ENCODE measurements at regions not wholly inside any gene's neighbourhood (a gene's known extent, or its start where the extent isn't known, plus 50 kb on each side); places are given as distances from the start of the nearest gene placed in this dataset.

DNA sequence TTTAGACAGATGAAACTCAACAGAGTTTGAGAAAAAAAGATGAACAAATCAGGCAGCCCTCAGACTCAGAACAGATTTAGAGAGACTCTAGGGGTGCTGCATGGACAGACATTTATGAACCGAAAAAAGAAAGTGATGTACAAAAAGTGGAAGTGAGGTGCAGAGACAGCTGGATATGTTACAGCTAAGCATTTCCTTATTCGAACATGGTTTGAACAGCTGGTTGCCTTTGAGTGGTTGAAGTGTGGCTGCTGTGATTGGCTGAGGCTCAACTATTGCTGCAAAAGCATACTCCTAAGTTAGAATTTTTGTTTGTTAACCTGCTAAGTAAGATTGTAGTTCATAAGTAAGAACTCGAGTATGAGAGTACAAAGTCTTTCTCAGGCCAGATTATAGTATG lies 331.5 kb upstream of the PABPC4L start:
- TF ChIP-seq, protein P1, sequence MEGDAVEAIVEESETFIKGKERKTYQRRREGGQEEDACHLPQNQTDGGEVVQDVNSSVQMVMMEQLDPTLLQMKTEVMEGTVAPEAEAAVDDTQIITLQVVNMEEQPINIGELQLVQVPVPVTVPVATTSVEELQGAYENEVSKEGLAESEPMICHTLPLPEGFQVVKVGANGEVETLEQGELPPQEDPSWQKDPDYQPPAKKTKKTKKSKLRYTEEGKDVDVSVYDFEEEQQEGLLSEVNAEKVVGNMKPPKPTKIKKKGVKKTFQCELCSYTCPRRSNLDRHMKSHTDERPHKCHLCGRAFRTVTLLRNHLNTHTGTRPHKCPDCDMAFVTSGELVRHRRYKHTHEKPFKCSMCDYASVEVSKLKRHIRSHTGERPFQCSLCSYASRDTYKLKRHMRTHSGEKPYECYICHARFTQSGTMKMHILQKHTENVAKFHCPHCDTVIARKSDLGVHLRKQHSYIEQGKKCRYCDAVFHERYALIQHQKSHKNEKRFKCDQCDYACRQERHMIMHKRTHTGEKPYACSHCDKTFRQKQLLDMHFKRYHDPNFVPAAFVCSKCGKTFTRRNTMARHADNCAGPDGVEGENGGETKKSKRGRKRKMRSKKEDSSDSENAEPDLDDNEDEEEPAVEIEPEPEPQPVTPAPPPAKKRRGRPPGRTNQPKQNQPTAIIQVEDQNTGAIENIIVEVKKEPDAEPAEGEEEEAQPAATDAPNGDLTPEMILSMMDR (conservative IDR thresholded peaks at IDR 0.05; ENCODE audit: low read depth in 2 of 2): no peak
- TF ChIP-seq EZH2 (IDR thresholded peaks at IDR 0.05; ENCODE audit: low read depth, unreplicated experiment) (no peak), JUNB (IDR thresholded peaks at IDR 0.05; ENCODE audit: unreplicated experiment) (no peak), POLR2AphosphoS5 (IDR thresholded peaks at IDR 0.05; ENCODE audit: low read depth) (no peak), ZNF331 (CRISPR knock-in tag; IDR thresholded peaks at IDR 0.05; ENCODE audit: low read depth) (no peak), EZH2phosphoT487 (IDR thresholded peaks at IDR 0.05; ENCODE audit: unreplicated experiment) (no peak)
- TF ChIP-seq, protein P2, sequence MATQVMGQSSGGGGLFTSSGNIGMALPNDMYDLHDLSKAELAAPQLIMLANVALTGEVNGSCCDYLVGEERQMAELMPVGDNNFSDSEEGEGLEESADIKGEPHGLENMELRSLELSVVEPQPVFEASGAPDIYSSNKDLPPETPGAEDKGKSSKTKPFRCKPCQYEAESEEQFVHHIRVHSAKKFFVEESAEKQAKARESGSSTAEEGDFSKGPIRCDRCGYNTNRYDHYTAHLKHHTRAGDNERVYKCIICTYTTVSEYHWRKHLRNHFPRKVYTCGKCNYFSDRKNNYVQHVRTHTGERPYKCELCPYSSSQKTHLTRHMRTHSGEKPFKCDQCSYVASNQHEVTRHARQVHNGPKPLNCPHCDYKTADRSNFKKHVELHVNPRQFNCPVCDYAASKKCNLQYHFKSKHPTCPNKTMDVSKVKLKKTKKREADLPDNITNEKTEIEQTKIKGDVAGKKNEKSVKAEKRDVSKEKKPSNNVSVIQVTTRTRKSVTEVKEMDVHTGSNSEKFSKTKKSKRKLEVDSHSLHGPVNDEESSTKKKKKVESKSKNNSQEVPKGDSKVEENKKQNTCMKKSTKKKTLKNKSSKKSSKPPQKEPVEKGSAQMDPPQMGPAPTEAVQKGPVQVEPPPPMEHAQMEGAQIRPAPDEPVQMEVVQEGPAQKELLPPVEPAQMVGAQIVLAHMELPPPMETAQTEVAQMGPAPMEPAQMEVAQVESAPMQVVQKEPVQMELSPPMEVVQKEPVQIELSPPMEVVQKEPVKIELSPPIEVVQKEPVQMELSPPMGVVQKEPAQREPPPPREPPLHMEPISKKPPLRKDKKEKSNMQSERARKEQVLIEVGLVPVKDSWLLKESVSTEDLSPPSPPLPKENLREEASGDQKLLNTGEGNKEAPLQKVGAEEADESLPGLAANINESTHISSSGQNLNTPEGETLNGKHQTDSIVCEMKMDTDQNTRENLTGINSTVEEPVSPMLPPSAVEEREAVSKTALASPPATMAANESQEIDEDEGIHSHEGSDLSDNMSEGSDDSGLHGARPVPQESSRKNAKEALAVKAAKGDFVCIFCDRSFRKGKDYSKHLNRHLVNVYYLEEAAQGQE (IDR thresholded peaks at IDR 0.05; ENCODE audit: unreplicated experiment): no peak
